Ishikawa (cell line): ENCODE measurements at regions not wholly inside any gene's neighbourhood (a gene's known extent, or its start where the extent isn't known, plus 50 kb on each side); places are given as distances from the start of the nearest gene placed in this dataset.

Experiments used
- CEBPB ChIP-seq: IDR thresholded peaks from 2 replicates; pipeline ENCODE4 v1.6.1; 2012
- FOXM1 ChIP-seq: IDR thresholded peaks from 2 replicates; pipeline ENCODE4 v1.6.1; 2012; ENCODE audit warnings: low read depth, borderline replicate concordance
- RAD21 ChIP-seq: IDR thresholded peaks from 2 replicates; pipeline ENCODE4 v1.6.1; 2012; ENCODE audit warnings: low read depth
- REST ChIP-seq: IDR thresholded peaks from 2 replicates; pipeline ENCODE4 v1.6.1; 2012; ENCODE audit warnings: low read depth, mild to moderate bottlenecking

GRCh38 chr2:133884739-133885381 lies 316.6 kb upstream of the NCKAP5 start:
- TF ChIP-seq RAD21, result peak; percentile 32
- no peak for TF ChIP-seq CEBPB
- no peak for TF ChIP-seq FOXM1
- no peak for TF ChIP-seq REST
